PC-3 (cell line): ENCODE measurements at regions not wholly inside any gene's neighbourhood (a gene's known extent, or its start where the extent isn't known, plus 50 kb on each side); places are given as distances from the start of the nearest gene placed in this dataset.

Experiments
- ATAC-seq: fragments of 200-7000 bp; cut with Tn5 transposase; 2 replicates; pipeline ENCODE4 v1.9.1; 2020; ENCODE audit warnings: mild to moderate bottlenecking, moderate library complexity
- BruUV-seq: library from RNA; stranded (reverse); fragments of 400-500 nt; replicated peaks from 2 replicates; lab custom pipeline; 2021; lab: Mats Ljungman, UMichigan
- CTCF ChIA-PET: fragments of 300-600 bp; sonication (Branson Sonifier 250); formaldehyde crosslinking; loops from one replicate; lab custom pipeline; 2022; ENCODE audit warnings: antibody characterized with exemption; lab: Charles Lee
- POLR2A ChIA-PET: fragments of 300-600 bp; sonication (Branson Sonifier 250); formaldehyde crosslinking; loops from one replicate; lab custom pipeline; 2022; ENCODE audit warnings: antibody characterized with exemption; ENCODE audit not compliant: unreplicated experiment; lab: Charles Lee
- DNase-seq: peaks from one replicate; pipeline ENCODE4 v3.0.0-alpha.2; 2015
- H2AFZ ChIP-seq: fragments of 300-600 bp; sonication (generic); 2 replicates; pipeline ENCODE4 v1.6.0; 2016; ENCODE audit warnings: antibody characterized with exemption, low read length
- H3F3A ChIP-seq: fragments of 300-600 bp; sonication (generic); one replicate; pipeline ENCODE4 v1.6.0; 2017; ENCODE audit warnings: antibody characterized with exemption, low read length, control low read depth, mild to moderate bottlenecking; ENCODE audit not compliant: unreplicated experiment
- H3K27ac ChIP-seq: fragments of 300-600 bp; sonication (generic); 2 replicates; pipeline ENCODE4 v1.5.1; 2016; ENCODE audit warnings: mild to moderate bottlenecking, low read length
- H3K27me3 ChIP-seq: fragments of 300-600 bp; sonication (generic); 2 replicates; pipeline ENCODE4 v1.6.1; 2016; ENCODE audit warnings: low read length, mixed read lengths
- H3K36me3 ChIP-seq: fragments of 300-600 bp; sonication (generic); 2 replicates; pipeline ENCODE4 v1.6.1; 2016; ENCODE audit warnings: low read depth, mixed run types, low read length, mixed read lengths
- H3K4me1 ChIP-seq: fragments of 300-600 bp; sonication (generic); 2 replicates; pipeline ENCODE4 v1.5.1; 2016; ENCODE audit warnings: low read length; ENCODE audit not compliant: insufficient read depth
- H3K4me2 ChIP-seq: fragments of 300-600 bp; sonication (generic); 2 replicates; pipeline ENCODE4 v1.6.0; 2016; ENCODE audit warnings: low read length
- H3K4me3 ChIP-seq: fragments of 300-600 bp; sonication (generic); 2 replicates; pipeline ENCODE4 v1.5.1; 2016; ENCODE audit warnings: mild to moderate bottlenecking, low read length, mixed read lengths
- H3K79me2 ChIP-seq: fragments of 300-600 bp; sonication (generic); 2 replicates; pipeline ENCODE4 v1.6.1; 2017; ENCODE audit warnings: low read length, mixed read lengths
- H3K9ac ChIP-seq: fragments of 300-600 bp; sonication (generic); 2 replicates; pipeline ENCODE4 v1.6.0; 2016; ENCODE audit warnings: mild to moderate bottlenecking, low read length
- H3K9me2 ChIP-seq: fragments of 300-600 bp; sonication (generic); replicated peaks from 2 replicates; pipeline ENCODE4 v1.6.1; 2016; ENCODE audit warnings: mixed run types, low read length, mixed read lengths
- H3K9me3 ChIP-seq: fragments of 300-600 bp; sonication (generic); 2 replicates; pipeline ENCODE4 v1.6.1; 2016; ENCODE audit warnings: low read length, mixed read lengths
- H4K20me1 ChIP-seq: fragments of 300-600 bp; sonication (generic); 2 replicates; pipeline ENCODE4 v1.6.1; 2016; ENCODE audit warnings: low read length, mixed read lengths
- EZH2 ChIP-seq: fragments of 300-600 bp; sonication (generic); IDR thresholded peaks from one replicate; pipeline ENCODE4 v1.6.1; 2017; ENCODE audit warnings: antibody characterized with exemption, mild to moderate bottlenecking, low read length; ENCODE audit not compliant: unreplicated experiment
- EZH2phosphoT487 ChIP-seq: fragments of 300-600 bp; sonication (generic); IDR thresholded peaks from 2 replicates; pipeline ENCODE4 v1.6.1; 2018; ENCODE audit warnings: mild to moderate bottlenecking, antibody characterized with exemption, low read length, borderline replicate concordance
- intact Hi-C: fragments of 100-400 bp; cut with micrococcal nuclease; formaldehyde crosslinking; loops from 2 replicates; pipeline ENCODE4 v1.9.0; 2023
- TF ChIP-seq, protein P1 (sequence below): fragments of 300-600 bp; sonication (generic); conservative IDR thresholded peaks from 2 replicates; pipeline ENCODE4 v1.5.1; 2017; ENCODE audit warnings: antibody characterized with exemption, low read depth, mild to moderate bottlenecking, low read length

DNA sequence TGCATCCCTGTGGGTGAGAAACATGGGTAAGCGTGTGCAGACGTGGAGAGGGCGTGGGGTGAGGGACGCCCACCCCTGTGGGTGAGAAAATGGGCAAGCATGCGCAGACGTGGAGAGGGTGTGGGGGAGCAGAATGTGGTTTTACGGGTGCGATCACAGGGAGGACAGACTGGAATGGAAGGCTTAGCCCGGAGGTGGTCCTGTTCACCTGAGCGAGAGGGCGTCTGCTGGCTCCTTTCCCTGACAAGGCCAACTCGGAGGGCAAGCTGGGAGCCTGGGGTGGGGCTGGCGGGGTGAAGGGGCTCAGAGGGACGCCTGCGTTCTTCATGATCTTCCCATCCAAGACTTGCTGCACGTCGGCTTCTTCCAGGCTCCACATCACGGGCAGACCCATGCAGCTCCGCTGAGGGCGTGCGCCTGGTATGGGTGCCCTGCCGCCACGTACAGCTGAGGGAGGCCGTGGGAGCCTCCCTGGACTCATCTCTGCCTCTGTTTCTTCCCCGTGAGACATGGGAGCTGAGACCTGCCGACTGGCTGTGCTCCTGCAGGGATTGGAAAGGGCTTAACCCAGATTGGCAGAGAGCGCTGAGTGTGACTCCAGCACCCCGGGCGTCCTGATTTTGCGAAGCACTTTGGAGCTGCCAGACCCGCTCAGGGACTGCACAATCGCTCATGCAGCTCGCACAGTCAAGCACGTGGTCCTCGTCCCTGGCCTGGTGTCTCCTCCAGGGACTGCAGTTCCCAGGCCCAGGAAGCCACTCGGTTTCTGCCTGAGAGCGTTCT, 74.3 kb upstream of the SHH start:
- Histone ChIP-seq H3K4me3 (no peak overlapping the region), H3F3A (no peaks in the 10 kb centered on the region), H3K4me1 (peaks cover 36% of the 10 kb centered on the region), H3K36me3 (no peaks in the 10 kb centered on the region), H3K27me3 (no peaks in the 10 kb centered on the region), H3K9me3 (no peaks in the 10 kb centered on the region), H3K27ac (no peak overlapping the region), H3K9me2 (no peaks in the 10 kb centered on the region), H3K4me2 (no peak overlapping the region), H2AFZ (no peak overlapping the region), H3K9ac (no peak overlapping the region), H3K79me2 (no peaks in the 10 kb centered on the region), H4K20me1 (no peaks in the 10 kb centered on the region)
- ATAC-seq (no peak), DNase-seq (no peak)
- intact Hi-C loops, result no loop called here
- POLR2A ChIA-PET, result no interaction called here
- CTCF ChIA-PET, result no interaction called here
- no peak for TF ChIP-seq EZH2phosphoT487
- TF ChIP-seq EZH2, result no peak
- TF ChIP-seq, protein P1, sequence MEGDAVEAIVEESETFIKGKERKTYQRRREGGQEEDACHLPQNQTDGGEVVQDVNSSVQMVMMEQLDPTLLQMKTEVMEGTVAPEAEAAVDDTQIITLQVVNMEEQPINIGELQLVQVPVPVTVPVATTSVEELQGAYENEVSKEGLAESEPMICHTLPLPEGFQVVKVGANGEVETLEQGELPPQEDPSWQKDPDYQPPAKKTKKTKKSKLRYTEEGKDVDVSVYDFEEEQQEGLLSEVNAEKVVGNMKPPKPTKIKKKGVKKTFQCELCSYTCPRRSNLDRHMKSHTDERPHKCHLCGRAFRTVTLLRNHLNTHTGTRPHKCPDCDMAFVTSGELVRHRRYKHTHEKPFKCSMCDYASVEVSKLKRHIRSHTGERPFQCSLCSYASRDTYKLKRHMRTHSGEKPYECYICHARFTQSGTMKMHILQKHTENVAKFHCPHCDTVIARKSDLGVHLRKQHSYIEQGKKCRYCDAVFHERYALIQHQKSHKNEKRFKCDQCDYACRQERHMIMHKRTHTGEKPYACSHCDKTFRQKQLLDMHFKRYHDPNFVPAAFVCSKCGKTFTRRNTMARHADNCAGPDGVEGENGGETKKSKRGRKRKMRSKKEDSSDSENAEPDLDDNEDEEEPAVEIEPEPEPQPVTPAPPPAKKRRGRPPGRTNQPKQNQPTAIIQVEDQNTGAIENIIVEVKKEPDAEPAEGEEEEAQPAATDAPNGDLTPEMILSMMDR, result no peak
- no TSS peak for BruUV-seq

DNA sequence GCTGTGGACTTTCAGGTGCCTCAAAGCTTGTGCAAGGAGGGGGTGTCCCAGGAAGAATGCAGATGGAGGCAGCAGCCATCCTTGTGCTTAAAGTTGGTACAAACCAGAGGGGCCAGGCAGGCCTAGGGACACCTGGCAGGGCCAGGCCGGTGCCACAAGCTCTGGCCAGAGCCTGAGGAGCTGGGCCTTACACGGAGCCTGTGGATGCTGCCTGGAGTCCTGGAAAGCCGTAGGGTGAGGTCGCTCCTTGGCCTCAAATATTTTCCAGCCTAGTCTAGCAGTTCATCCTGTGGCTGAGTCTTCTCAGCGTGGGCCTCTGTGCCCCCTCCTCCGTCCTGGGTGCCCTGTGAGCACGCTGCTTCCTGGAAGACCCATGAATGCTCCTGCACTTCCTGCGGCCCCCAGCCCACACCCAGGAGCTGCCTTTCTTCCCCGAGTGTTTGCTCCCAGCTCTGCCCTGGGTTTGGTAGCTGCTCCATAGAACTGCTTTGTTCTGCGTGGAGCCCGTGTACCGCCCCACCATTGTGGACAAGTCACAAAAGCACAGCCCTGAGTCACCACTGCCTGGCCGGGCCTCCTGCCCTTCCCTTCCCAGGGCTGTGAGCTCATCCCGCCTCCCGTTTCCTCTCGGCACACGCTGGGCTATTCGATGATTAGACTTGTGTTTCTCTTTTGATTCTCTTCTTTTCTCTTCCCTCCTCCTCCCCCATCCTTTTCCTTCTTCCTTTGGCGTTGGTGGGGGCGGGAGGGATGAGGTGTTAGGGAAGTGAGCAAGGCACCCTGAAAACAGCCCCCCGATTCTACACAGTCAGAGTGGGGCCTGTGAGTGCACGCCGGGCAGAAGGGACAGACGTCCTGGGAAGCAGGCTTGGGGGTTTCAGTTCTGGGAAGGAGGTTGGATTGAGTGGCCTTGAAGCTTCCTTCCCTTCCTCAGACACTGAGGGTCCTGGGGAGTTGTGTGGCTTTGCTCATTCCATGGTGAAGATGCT, 73.2 kb upstream of the SHH start:
- Histone ChIP-seq H3K27me3 (no peaks in the 10 kb centered on the region), H3K4me3 (peak overlapping the region; percentile 32; the same call in 1 of the 2 replicates), H3F3A (no peaks in the 10 kb centered on the region), H3K9me2 (no peaks in the 10 kb centered on the region), H3K9ac (peak overlapping the region; percentile 62; the same call in 1 of the 2 replicates), H3K79me2 (no peaks in the 10 kb centered on the region), H4K20me1 (no peaks in the 10 kb centered on the region), H3K36me3 (no peaks in the 10 kb centered on the region), H3K9me3 (no peaks in the 10 kb centered on the region), H3K27ac (peak overlapping the region; percentile 78), H3K4me2 (peak overlapping the region; percentile 76), H2AFZ (peak overlapping the region; percentile 83), H3K4me1 (peaks cover 36% of the 10 kb centered on the region)
- ATAC-seq (peak; percentile 95), DNase-seq (peak; percentile 79)
- CTCF ChIA-PET, result interaction anchor here (0.5 to 0.6 kb wide), 3 partner anchors 66 to 75 kb away, joined by 3 read pairs; no protein-coding TSS in a partner anchor
- intact Hi-C loops, result no loop called here
- TF ChIP-seq EZH2phosphoT487 (no peak), EZH2 (no peak)
- TF ChIP-seq, protein P1, result no peak
- POLR2A ChIA-PET, result interaction anchor here (0.6 to 0.7 kb wide), 3 partner anchors 64 to 76 kb away, joined by 3 to 6 read pairs (median 4); no protein-coding TSS in a partner anchor
- BruUV-seq, result no TSS peak
